HG03064 (cell line): ENCODE measurements at regions not wholly inside any gene's neighbourhood (a gene's known extent, or its start where the extent isn't known, plus 50 kb on each side); places are given as distances from the start of the nearest gene placed in this dataset.
A peak's percentile ranks its signal among the peaks of the same experiment; 100 is the strongest.

Source experiments
- ATAC-seq: cut with Tn5 transposase; IDR thresholded peaks from one replicate; pipeline ENCODE4 v1.9.1; 2021; ENCODE audit warnings: low read depth; ENCODE audit not compliant: unreplicated experiment

DNA sequence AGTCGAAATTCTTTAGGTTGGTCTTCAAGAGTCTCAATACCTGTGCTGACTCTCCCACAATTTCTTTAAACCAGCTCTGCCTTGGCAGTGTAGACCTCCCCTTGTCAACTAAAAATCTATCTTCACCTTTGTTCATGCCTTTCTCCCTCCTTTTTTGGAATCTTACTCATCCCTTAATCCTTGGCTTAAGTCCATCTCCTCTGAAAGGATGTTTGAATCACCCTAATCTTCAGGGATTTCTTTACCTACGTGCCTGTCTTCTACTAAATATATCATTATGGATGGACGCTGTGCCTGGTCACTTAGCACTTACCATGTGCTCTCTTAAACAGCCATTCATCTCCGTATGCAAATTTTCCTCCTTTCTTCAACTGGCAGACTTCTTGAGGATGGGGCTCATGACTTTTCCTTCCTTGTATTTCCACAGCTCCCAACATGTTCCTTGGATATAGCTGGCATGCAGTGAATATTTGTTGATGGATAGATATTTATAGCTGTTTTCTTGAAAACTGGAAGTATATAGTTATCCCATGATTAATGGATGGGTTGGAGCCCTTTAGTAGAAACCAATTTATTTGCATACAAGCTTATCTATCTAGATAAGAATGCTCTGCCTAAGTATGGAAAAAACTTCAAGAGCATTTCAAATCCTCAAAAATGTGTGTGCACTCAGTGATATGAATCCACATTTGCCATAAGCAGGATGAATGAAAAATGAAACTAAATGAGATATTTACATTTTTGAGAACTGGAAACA is 166.6 kb downstream of the SPRY1 start:
- ATAC-seq = no peak

DNA sequence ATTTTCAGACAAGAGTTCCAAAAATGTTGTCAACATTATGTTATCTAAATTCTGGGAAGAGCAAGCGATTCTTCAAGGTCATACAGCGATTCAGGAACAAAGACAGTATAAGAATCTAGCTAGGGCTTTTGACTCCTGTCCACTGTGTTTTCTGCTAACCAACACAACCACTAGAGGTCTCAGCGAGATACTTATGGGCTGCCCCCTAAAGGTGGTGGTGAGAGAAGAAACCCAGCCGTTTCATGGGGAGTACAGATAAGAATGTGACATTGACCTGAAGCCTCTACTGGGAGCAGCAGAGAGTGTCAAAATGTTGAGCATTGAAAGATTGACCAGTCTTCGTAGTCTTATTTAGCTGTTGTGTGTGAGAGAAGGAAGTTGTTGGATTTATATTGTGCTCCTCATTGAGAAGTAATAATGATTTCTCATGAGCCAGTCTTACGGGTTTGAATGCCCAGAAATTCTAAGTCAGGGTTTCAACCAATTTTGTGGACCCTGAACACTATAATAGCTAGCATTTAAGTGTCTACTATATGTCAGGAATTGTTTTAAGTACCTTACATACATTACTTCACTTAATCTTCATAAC is 168.3 kb downstream of the SPRY1 start:
- peak; percentile 97 for ATAC-seq

DNA sequence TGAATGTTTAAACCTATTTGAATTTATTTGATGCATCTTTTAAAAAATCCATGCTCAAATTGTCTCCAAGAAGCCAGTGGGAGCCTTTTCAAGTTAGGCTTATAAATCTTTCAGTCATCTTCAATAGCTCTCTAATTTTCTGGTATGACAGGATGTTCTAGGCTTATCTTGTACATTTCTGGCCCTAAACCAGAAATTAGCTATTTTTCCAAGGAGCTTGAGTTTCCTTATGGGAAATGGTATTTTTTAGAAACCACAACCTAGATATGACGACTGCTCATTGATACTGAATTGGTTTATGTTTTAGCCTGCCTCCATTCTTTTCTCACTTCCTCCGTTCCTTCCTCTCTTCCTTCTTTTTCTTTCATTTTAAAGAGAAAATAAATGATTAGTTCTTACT is 172.3 kb downstream of the SPRY1 start:
- no peak for ATAC-seq

DNA sequence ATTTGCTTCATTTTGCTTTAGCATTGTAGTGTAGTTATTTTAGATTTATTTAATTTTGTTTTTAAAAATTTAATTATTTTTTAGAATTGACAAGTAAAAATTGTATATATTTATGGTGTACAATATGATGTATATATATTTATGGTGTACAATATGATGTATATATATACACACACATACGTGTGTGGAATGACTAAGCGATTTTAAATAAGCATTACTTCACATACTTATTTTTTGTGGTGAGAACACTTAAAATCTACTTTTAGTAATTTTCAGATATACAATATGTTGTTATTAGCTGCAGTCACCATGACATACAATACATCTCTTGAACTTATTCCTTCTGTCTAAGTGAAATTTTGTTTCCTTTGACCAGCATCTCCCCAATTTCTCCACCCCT is 172.9 kb downstream of the SPRY1 start:
- no peak for ATAC-seq

DNA sequence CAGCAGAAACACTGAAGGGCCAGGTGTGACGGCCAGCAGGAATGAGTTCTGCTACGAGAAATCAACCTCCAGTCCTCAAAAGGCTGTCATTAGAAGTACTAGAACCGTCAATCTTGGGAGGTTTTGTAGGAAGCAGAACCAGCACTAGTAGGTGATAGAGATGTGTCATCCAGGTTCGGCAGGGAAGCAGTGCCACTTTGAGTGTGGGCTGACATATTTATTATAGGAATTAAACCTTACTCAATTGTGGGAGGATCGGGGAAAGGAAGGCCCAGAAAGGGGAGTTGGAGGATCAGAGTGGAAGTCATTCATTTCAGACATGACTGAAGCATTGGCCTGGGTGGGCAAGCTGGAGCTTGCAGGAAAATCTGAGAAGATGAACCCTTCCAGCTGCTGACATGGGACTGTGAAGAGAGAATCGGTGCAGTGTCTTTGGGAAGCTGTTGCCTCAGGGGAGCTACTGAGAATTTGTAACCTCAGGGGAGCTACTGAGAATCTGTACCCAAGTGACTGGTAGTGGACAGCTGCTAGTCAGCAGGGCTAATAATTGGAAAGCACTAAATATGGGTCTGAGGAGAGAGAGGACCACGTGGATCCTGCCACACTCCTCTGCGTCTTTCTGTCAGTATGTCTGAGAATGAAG is 177.4 kb downstream of the SPRY1 start:
- ATAC-seq = no peak

DNA sequence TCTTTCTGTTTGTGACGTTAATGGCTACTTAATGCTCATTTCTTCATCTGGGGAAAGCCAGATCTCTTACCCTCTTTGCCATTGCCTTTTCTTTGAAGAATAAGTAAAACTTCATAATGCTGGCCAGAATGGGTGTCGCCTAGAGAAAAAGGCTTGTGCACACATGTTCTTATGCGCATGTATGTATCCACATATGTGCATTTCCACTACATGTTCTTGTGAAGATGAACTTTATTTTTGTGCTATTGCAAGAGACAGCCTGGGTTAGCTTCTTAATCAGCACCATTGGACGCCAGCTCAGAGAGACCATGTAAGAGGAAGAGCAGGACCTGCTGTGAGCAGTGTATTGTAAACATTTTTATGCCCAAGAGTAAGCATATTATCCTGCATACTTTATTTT is 178.7 kb downstream of the SPRY1 start:
- ATAC-seq = no peak

DNA sequence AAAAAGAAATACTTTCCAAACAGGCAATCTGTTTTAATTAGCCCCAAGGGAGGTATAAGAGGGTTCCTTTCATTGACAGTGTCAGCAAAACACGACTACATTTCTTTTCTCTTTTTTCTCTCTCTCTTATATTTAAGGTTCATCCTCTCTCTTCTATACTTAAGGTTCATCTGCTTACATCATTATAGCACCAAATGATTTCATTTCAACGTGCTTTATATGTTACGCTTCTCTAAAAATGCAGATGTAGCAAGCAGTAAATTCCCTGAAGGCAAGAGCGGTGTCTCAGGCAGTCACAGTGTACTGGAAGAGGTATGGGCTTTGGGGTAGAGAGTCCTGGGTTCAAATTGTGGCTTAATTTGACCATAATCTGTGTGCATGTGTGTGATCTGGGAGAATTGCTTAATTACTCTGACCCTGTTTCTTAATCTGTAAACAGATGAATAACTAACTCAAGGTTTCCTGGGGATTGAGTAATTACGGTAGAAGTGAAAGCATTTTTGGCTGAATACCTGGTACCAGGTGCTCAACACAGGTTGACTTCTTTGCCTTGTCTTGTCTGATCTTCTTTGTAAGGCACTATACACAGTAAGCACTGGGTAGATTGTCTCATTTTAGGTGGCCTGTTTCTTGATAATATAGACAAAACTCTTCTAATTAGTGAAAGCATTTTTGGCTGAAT is 180.8 kb downstream of the SPRY1 start:
- no peak for ATAC-seq

DNA sequence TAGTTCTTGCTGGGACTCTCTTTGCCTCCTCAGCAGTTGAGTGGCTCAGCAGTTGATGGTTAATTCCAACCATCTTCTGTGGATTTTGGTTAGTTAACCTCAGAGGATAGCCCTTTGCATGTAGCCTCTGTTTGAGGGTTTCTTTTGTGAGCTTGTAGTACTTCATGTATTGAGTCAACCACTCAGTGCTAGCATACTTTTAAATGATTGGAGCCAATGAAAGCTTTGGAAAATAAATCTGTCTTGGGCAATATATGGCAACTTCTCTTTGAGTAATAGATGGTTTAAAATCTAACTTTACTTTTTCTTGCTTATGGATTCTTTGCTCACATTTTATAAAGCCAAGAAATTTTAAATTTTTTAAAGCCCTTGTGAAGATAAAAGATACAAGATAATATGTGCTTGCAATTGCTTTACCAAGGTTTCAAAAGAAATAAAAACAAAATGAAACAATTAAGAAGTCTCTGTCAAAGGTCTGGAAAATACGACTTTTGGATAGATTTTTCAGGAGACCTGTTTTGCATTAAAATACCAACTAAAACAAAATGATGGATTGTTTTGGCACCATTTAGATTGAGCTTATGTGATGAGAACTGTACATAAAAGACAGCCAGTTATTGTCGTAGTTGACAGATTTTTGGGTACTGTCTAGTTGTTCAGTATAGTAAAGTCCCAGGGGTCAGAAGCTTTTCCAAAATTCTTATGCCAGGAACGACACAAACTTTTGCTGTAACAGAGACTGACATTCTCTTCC is 181.9 kb downstream of the SPRY1 start:
- ATAC-seq = no peak

DNA sequence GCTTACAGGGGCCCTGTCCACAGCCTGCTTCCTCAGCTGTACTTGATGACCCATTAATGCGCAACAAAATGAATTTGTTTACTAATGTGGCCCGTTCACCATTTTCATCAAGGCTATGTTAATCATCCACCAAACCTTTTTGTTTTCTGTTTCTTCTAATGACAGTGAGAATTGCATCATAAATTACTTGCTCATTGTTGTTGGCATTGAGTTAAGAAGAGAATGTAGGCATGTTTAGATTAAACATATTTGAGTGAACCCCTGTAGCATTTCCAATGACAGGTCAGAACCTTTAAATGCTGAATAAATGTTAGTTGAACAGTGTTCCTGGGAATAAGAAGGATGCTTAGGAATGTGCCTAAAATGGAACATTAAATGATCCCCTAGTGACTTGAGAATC is 183.4 kb downstream of the SPRY1 start:
- ATAC-seq = no peak

DNA sequence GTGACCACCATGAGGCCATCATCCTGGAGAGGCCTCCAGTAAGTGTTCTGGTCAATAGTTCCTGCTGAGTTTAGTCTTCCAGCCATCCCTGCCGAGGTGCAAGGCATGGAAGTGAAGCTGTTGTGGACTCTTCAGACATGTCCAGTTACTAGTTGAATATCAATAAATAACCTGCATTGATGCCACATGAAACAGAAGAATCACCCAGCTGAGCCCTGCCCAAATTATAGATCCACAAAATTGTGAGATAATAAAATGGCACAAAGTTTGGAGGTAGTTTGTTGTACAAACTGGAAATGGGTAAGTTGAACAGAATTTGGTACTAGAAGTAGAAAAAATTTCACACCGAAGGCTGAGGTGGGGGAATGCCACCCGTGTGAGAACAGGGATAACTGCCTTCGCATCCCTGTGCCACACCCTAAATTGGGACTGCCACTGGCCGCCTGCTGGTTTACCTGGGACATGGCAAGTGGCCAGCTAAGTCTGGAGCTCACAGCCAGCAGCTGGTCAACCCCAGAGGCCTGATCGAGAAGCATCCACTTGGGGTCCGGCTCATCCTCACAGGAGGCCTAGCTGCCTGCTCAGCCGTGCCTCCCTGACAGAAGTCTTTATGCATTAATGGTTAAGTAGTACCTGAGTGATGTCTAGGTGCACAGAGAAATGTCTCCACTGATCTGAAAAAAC is 184.5 kb downstream of the SPRY1 start:
- ATAC-seq = no peak

DNA sequence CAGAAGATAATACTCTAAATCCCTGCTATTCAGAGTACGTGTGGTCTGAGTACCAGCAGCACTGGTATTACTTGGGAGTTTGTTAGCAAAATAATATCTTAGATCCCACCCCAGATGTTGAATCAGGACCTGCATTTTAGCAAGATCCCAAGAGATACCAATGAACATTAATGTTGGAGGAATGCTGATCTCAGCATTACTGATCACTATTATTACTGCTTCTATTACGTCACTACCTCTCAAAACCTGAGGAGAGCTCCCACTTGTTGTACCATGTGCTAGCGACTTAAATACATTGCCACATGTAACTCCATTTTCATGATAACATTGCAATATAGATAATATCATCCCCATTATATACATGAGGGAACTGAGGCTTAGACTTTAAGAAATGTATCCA is 185.2 kb downstream of the SPRY1 start:
- ATAC-seq = no peak

DNA sequence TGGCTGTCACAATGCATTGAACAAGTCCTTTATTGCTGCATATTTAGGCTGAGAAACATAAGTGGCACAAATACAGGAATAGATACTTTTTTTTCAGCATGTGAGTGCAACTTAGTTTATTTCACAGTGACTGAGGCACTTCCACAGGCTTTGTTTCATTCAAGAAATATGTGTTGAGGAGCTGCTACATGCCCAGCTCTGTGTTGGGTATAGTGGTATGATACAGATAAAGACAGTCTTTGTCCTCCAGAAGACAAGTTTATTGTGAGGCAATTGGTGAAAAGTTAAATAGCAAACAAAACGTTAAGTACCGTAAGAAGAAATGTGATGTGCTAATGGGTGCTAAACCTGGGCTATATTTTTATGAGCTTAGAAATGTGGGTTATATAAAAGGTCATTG is 186.4 kb downstream of the SPRY1 start:
- ATAC-seq = no peak

DNA sequence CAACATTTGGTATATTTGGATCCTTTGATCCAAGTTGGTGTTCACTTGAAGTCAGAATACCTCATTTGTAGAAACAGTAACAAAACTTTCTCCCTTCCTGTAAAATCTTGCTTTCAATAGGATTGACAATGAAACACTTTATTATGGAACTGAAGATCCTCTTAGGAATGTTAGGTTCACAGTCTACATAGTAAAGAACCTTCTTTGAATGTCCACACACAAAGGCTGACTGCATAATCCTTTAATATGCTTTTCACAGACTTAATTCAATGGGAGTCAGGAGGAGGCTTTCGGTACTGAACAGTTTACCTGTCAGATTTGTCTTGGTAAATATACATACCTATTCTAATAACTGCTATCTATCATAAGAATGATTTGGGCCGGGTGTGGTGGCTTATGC is 188.5 kb downstream of the SPRY1 start:
- ATAC-seq = no peak

DNA sequence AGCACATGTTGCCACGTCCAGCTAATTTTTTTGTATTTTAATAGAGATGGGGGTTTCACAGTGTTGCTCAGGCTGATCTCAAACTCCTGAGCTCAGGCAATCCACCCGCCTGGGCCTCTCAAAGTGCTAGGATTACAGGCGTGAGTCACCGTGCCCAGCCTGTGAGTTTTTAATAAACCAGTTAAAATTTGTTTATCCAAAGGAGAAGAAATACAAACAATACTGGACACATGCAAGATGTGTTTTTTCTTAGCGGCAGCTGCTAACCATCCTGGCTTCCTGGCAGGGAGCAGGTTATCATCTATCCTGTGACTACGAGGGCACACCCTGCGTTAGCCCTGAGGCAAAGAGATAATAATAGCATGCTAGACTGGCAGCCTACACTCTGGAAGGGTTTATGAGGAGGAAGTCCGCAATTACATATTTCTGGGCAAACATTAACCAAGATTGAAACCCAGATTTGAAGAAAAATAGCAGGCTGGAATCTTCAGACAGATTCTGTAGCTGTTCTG is 191.4 kb downstream of the SPRY1 start:
- peak; percentile 9 for ATAC-seq

DNA sequence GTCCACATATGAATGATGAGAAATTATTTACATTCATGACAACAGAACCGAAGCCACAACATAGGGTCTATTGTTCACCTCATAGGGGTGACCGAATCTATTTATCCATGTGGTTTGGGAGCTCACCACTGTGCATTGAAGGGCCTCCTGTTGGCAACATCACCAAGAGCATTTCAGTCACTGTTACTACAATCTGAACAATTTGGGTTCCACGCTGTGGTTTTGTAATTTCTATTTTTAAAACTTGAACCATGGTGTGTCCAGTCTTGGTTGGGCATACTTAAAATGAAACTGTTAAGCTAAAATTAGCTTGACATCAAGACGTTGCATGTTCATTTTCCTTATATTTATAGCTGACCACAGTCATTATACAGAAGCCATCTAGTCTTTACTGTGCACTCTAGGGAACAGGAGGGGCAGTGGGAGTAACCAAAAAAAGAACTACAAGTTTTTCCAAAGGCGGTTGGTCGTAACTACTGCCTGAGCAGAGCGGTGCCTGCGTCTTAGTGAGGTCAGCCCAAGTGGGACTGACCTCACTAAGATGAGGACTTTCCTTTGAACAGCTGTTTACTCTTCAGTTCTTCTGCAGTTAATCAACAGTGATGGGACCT is 192.1 kb downstream of the SPRY1 start:
- ATAC-seq = peak; percentile 80

DNA sequence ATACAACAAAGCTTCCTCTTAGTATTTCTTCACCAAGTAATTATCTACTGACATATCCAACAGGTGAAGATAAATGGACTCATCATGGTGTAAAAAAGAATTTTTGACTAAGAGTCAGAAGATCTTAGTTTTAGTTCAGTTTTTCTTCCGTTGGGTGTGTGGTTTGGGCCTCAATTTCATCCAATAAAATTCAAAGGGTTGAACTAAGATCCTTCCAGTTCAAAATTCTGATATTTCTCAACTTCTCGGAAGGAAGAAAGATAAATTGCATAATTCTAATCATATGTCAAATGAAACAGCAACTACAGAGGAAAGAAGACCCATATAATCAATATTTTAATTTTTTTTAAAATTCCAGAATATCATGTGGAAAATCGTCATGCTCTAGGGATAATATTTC is 192.7 kb downstream of the SPRY1 start:
- no peak for ATAC-seq

DNA sequence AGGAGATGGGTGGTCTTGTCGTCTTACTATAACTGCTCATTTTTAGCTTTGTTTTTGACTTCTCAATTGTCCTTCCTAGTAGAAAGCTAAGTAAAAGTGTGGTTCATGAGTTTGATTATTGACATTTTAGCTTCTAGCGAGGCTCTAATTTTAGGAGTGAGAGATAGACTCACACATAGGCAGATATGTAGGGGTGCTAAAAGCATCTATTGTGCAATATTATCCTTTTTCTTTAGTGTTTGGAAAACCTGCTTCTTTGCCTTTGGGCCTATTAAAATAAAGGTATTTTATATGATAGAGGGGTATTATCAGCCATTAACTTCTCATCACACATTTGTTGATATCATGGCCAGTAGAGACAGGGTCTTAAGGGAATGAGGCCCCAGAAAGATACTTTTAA is 195.3 kb downstream of the SPRY1 start:
- ATAC-seq = no peak

DNA sequence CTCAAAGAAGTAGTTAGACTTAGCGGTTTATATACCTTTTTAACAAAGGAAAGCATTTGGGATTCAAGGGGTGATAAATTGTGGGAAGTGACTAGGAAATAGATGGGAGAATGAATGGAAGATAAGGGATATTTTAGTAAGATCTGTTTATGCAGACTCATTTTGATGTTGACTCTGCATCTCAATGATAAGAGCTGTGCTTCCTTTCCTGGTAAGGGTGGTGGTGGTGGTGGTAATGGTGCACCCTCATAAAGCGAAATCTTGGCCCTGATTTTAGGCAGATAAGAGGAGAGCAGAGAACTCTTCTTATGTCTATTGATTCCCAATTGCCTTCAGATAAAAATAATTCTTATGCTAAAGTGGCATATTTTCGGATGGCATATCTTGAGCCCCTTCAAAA is 197.1 kb downstream of the SPRY1 start:
- ATAC-seq = no peak

DNA sequence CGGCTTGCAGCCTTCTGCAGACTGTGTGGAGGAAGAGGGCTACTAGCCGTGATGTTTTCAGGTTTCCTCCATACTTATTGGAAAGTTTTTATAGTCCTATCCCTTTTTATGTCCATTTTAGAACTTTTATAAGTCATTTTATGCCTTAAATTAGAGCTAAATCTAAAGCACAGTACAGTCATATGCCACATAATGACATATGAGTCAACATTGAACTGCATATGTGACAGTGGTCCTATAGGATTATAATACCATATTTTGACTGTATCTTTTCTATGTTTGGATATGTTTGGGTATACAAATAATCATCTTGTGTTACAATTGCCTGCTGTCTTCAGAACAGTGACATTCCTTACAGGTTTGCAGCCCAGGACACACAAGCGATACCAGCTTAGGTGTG is 200.2 kb downstream of the SPRY1 start:
- ATAC-seq = no peak

DNA sequence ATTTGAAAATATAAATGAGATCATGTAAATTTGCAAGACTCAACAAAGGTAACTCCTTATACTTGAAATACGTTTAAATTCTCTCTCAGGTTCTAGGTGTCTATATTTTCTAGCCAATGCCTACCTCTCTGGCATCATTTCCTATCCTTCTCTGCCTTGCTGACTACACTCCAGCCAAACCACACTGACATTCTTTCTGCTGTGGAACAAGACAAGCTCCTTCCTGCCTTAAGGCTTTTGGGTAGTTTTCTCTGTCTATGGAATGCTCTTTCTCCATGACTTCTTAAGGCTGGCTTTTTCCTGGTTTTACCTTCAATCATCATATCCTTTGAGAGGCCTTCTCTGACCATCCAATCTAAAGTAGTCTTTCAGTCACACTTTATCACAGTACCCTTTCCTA is 201.0 kb downstream of the SPRY1 start:
- no peak for ATAC-seq
